Esophagus (tissue), 2 donors: ENCODE measurements at regions not wholly inside any gene's neighbourhood (a gene's known extent, or its start where the extent isn't known, plus 50 kb on each side); places are given as distances from the start of the nearest gene placed in this dataset.

Experiments used
- H3K27ac ChIP-seq, 2 donors: one replicate each; pipeline ENCODE4 v1.5.1; 2013; ENCODE audit warnings: low read depth in 2 of 2, mild to moderate bottlenecking in 2 of 2, inconsistent platforms in 1 of 2, low read length in 1 of 2, moderate library complexity in 1 of 2
- H3K27me3 ChIP-seq, 2 donors: one replicate each; pipeline ENCODE4 v1.6.1; 2013; ENCODE audit warnings: low read length in 2 of 2, control low read depth in 1 of 2, mild to moderate bottlenecking in 1 of 2; ENCODE audit not compliant: insufficient read depth in 2 of 2, control insufficient read depth in 1 of 2
- H3K36me3 ChIP-seq, 2 donors: one replicate each; pipeline ENCODE4 v1.6.1; 2013; ENCODE audit warnings: low read length in 1 of 2; ENCODE audit not compliant: control insufficient read depth in 2 of 2, insufficient read depth in 2 of 2
- H3K4me1 ChIP-seq, 2 donors: one replicate each; pipeline ENCODE4 v1.6.1; 2013; ENCODE audit warnings: low read length in 1 of 2; ENCODE audit not compliant: control insufficient read depth in 2 of 2, insufficient read depth in 2 of 2
- H3K4me3 ChIP-seq, 2 donors: one replicate each; pipeline ENCODE4 v1.5.1; 2013; ENCODE audit warnings: low read length in 2 of 2, mild to moderate bottlenecking in 2 of 2, low read depth in 1 of 2, moderate library complexity in 1 of 2
- H3K9me3 ChIP-seq, 2 donors: one replicate each; pipeline ENCODE4 v1.6.1; 2013; ENCODE audit warnings: mild to moderate bottlenecking in 2 of 2, low read depth in 1 of 2, low read length in 1 of 2, moderate library complexity in 1 of 2; ENCODE audit not compliant: control insufficient read depth in 2 of 2, insufficient read depth in 1 of 2
- WGBS, 2 donors: extraction: QIAGEN DNeasy Blood & Tissue Kit; methylation state at CpG; one replicate each; pipeline ENCODE4 v1.1.7; 2013; 5-methylcytosine and 5-hydroxymethylcytosine counted together
- donor health status: healthy with polysubstance abuse.
- donor health status: Bipolar disorder and iron deficiency.

- H3K27me3 ChIP-seq, result no peaks in the 10 kb centered on the region
- no peak overlapping the region for H3K4me3 ChIP-seq
- no peaks in the 10 kb centered on the region for H3K4me1 ChIP-seq
- no peak overlapping the region for H3K27ac ChIP-seq
- no peaks in the 10 kb centered on the region for H3K36me3 ChIP-seq
- WGBS, 2 donors, result 96 to 100% methylated on average over 2 of the region's 2 CpGs
- H3K9me3 ChIP-seq, result no peaks in the 10 kb centered on the region
Observed at GRCh38 chr15:62521396-62521795, 356.3 kb upstream of the C2CD4B start.

GRCh38 chr15:62524848-62525247, 359.8 kb upstream of the C2CD4B start:
- Histone ChIP-seq H3K4me1 (no peaks in the 10 kb centered on the region), H3K9me3 (no peaks in the 10 kb centered on the region), H3K27me3 (no peaks in the 10 kb centered on the region), H3K4me3 (no peak overlapping the region), H3K27ac (no peak overlapping the region), H3K36me3 (no peaks in the 10 kb centered on the region)
- WGBS, 2 donors, result 77 to 79% methylated on average over 4 of the region's 4 CpGs

DNA sequence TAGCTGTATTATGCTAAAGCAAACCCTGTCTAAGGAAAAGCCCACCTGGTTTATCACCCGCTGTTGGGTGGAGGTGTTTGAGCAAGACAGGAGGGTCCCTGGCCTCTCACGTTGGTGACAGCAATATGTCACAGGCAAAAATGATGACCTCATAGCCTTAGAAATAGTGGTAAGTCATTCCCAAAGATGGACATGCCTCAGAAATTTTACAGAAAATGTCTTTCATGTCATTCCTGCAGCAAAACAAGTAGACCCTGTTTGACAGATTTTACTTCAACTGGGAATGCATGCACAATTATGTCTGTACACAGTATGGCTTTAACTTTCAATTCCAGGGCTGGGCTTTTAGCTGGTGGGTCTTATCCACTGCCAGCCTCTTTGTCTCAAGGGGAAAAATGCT, 362.3 kb upstream of the C2CD4B start:
- Histone ChIP-seq H3K27ac (no peak overlapping the region), H3K4me3 (no peak overlapping the region), H3K4me1 (no peaks in the 10 kb centered on the region), H3K27me3 (no peaks in the 10 kb centered on the region), H3K9me3 (no peaks in the 10 kb centered on the region), H3K36me3 (no peaks in the 10 kb centered on the region)
- 68 to 75% methylated on average over 2 of the region's 2 CpGs for WGBS, 2 donors

GRCh38 chr15:62528505-62528904, 363.4 kb upstream of the C2CD4B start:
- H3K27me3 ChIP-seq, result no peaks in the 10 kb centered on the region
- H3K4me1 ChIP-seq, result no peaks in the 10 kb centered on the region
- H3K9me3 ChIP-seq, result no peaks in the 10 kb centered on the region
- no peak overlapping the region for H3K4me3 ChIP-seq
- no peaks in the 10 kb centered on the region for H3K36me3 ChIP-seq
- no peak overlapping the region for H3K27ac ChIP-seq
- 74 to 78% methylated on average over 4 of the region's 4 CpGs for WGBS, 2 donors

- Histone ChIP-seq H3K9me3 (no peaks in the 10 kb centered on the region), H3K36me3 (no peaks in the 10 kb centered on the region), H3K4me3 (no peak overlapping the region), H3K4me1 (peaks cover 0 to 2% of the 10 kb centered on the region in 2 donors), H3K27me3 (no peaks in the 10 kb centered on the region), H3K27ac (no peak overlapping the region)
- 90 to 92% methylated on average over 2 of the region's 2 CpGs for WGBS, 2 donors
Observed at GRCh38 chr15:62532367-62532766, 367.3 kb upstream of the C2CD4B start.

DNA sequence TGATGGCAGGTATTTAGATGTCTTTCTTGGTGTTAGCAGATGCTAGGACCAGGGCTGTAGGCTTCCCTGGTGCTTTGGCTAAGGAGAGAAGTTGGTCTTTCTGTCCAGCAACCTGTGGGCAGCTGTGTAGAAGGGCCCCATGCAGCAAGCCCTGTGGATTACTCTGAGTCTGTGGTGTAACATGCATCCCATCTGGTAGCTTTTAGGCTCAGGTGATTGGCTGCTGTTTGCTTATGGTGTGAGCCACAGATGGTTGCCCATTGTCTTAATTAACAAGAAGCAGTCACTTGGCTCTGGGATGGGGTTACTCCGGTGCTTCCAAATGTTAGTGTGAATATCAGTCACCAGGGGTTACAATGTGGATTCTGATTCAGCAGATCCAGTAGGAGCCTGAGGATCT, 368.6 kb upstream of the C2CD4B start:
- 86 to 91% methylated on average over 1 of the region's 1 CpG for WGBS, 2 donors
- Histone ChIP-seq H3K27me3 (no peaks in the 10 kb centered on the region), H3K36me3 (no peaks in the 10 kb centered on the region), H3K27ac (no peak overlapping the region), H3K4me1 (peaks cover 0 to 2% of the 10 kb centered on the region in 2 donors), H3K4me3 (no peak overlapping the region), H3K9me3 (no peaks in the 10 kb centered on the region)

- H3K4me1 ChIP-seq, result peaks cover 0 to 2% of the 10 kb centered on the region in 2 donors
Observed at GRCh38 chr15:62534996-62535395, 369.9 kb upstream of the C2CD4B start.

GRCh38 chr15:62539236-62539635, 374.2 kb upstream of the C2CD4B start:
- peaks cover 0 to 2% of the 10 kb centered on the region in 2 donors for H3K4me1 ChIP-seq
- H3K4me3 ChIP-seq, result no peak overlapping the region
- H3K36me3 ChIP-seq, result no peaks in the 10 kb centered on the region
- H3K27ac ChIP-seq, result no peak overlapping the region
- WGBS, 2 donors, result 83 to 87% methylated on average over 1 of the region's 1 CpG
- H3K27me3 ChIP-seq, result no peaks in the 10 kb centered on the region
- no peaks in the 10 kb centered on the region for H3K9me3 ChIP-seq

More at GRCh38 chr15:62534996-62535395, 369.9 kb upstream of the C2CD4B start:
- Histone ChIP-seq H3K27me3 (no peaks in the 10 kb centered on the region), H3K9me3 (no peaks in the 10 kb centered on the region), H3K27ac (no peak overlapping the region), H3K4me3 (no peak overlapping the region), H3K36me3 (no peaks in the 10 kb centered on the region)
- WGBS, 2 donors, result 74 to 78% methylated on average over 2 of the region's 2 CpGs

GRCh38 chr15:62541250-62541649, 376.2 kb upstream of the C2CD4B start:
- WGBS, 2 donors, result 75 to 79% methylated on average over 4 of the region's 4 CpGs
- no peaks in the 10 kb centered on the region for H3K27me3 ChIP-seq
- peaks cover 2 to 4% of the 10 kb centered on the region in 2 donors for H3K4me1 ChIP-seq
- no peak overlapping the region for H3K4me3 ChIP-seq
- no peaks in the 10 kb centered on the region for H3K9me3 ChIP-seq
- no peak overlapping the region for H3K27ac ChIP-seq
- no peaks in the 10 kb centered on the region for H3K36me3 ChIP-seq

DNA sequence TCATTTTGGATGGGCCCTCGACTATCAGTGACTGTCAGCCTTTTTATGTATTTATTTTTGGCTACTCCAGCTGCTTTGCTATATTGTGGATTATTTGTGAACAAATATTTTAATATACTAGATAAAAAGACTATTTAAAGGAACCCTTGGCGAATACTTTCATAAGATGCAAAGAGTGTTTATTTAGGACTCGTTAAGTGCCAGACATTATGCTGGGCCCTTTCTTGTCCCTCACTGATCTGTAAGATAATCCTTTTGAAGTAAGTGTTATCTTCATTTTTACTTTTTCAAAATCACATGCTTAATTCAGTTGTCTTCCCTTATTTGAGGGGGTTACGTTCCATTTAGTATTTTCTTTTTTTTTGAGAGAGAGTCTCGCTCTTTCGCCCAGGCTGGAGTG, 376.8 kb upstream of the C2CD4B start:
- Histone ChIP-seq H3K4me1 (peaks cover 2 to 4% of the 10 kb centered on the region in 2 donors), H3K27me3 (no peaks in the 10 kb centered on the region), H3K9me3 (no peaks in the 10 kb centered on the region), H3K4me3 (no peak overlapping the region), H3K36me3 (no peaks in the 10 kb centered on the region), H3K27ac (no peak overlapping the region)
- WGBS, 2 donors, result 83 to 84% methylated on average over 6 of the region's 6 CpGs
